OCI-LY7 (cell line): ENCODE measurements at regions not wholly inside any gene's neighbourhood (a gene's known extent, or its start where the extent isn't known, plus 50 kb on each side); places are given as distances from the start of the nearest gene placed in this dataset.

Experiments
- CTCF ChIP-seq: fragments of 200-600 bp; sonication (generic); conservative IDR thresholded peaks from 2 replicates; pipeline ENCODE4 v1.5.1; 2014; ENCODE audit warnings: mild to moderate bottlenecking, antibody characterized with exemption, low read length, moderate library complexity, mixed read lengths
- EZH2phosphoT487 ChIP-seq: fragments of 200-600 bp; sonication (generic); IDR thresholded peaks from 2 replicates; pipeline ENCODE4 v1.6.1; 2018; ENCODE audit warnings: low read depth, borderline replicate concordance, mild to moderate bottlenecking, mixed run types, antibody characterized with exemption, low read length, moderate library complexity, mixed read lengths

GRCh38 chr6:148271711-148272439 lies 70.8 kb upstream of the SASH1 start:
- TF ChIP-seq CTCF (no peak), EZH2phosphoT487 (no peak)
